ENCODE measurements at regions not wholly inside any gene's neighbourhood (a gene's known extent, or its start where the extent isn't known, plus 50 kb on each side); places are given as distances from the start of the nearest gene placed in this dataset.

DNA sequence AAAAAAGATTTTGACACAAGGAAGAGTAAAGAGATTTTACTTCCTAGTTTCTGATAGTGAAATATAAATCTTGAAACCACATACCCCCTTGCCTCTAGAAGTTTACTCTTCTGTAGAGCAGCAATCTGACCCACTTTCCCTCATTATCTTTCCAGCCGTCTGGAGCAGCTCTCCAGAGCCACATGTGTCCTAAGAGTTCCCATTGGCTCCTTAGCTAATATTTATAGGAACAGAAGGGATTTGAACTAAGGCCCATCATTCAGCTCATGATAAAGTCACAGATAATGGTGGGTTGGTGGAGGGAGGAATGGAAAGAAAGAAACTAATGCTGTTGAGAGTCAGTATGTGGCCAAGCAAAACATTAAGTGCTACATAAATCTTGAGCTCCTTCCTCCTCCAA lies 121.8 kb downstream of the INHBA start:
- H3K4me3 ChIP-seq = no peak overlapping the region
- no peaks in the 10 kb centered on the region for H3K4me1 ChIP-seq
- DNase-seq = no peak
- TF ChIP-seq, protein P1, sequence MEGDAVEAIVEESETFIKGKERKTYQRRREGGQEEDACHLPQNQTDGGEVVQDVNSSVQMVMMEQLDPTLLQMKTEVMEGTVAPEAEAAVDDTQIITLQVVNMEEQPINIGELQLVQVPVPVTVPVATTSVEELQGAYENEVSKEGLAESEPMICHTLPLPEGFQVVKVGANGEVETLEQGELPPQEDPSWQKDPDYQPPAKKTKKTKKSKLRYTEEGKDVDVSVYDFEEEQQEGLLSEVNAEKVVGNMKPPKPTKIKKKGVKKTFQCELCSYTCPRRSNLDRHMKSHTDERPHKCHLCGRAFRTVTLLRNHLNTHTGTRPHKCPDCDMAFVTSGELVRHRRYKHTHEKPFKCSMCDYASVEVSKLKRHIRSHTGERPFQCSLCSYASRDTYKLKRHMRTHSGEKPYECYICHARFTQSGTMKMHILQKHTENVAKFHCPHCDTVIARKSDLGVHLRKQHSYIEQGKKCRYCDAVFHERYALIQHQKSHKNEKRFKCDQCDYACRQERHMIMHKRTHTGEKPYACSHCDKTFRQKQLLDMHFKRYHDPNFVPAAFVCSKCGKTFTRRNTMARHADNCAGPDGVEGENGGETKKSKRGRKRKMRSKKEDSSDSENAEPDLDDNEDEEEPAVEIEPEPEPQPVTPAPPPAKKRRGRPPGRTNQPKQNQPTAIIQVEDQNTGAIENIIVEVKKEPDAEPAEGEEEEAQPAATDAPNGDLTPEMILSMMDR (IDR thresholded peaks at IDR 0.05) = no peak
- no peak for TF ChIP-seq POLR2A (IDR thresholded peaks at IDR 0.05)
- H3K27me3 ChIP-seq = no peaks in the 10 kb centered on the region
- H3K27ac ChIP-seq = no peak overlapping the region
- 36 to 67% methylated on average over 1 of the region's 1 CpG for WGBS, 2 donors
- intact Hi-C loops (cut with DNase I) = no loop called here
- no peaks in the 10 kb centered on the region for H3K9me3 ChIP-seq
- H3K36me3 ChIP-seq = no peaks in the 10 kb centered on the region

DNA sequence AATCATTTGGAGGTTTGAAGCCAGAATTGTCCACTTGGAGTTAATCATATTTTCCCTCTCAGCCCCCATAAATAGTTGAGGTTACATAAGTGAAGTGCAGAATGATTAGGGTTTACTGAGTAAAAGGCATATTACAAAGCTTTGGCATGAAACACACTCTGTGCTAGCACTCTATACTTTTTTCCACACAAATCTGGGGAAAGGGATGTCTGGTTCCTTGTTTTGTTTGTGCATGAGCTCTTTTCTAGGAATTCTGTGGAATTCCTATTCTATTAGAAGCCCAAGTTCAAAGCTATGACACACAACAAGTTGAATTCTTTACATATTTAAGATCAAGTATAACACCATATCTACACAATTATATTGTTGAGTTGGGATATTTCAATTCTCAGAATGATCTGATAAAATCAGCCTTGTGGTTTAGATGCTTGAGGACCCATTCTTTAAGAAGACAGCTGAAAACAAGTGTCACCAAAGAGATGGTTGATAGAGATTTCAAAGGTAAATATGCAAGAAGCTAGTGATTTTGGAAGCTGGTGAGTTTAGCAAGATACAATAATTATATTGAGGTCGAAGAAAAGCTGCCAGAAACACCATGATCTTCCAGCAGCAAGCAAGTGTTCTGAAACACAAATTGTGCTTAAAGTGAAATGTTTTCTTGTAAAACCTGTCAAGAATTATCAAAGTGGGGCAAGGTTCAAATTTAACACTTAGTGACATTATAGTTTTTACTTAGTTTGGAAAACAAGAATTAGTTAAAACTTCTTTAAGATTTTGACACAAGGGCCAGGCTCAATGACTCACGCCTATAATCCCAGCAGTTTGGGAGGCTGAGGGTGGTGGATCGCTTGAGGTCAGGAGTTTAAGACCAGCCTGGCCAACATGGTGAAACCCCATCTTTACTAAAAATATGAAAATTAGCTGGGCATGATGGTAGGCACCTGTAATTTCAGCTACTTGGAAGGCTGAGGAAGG lies 122.6 kb downstream of the INHBA start:
- Histone ChIP-seq H3K4me1 (no peaks in the 10 kb centered on the region), H3K36me3 (no peaks in the 10 kb centered on the region), H3K27ac (no peak overlapping the region), H3K27me3 (no peaks in the 10 kb centered on the region), H3K4me3 (no peak overlapping the region), H3K9me3 (no peaks in the 10 kb centered on the region)
- no peak for DNase-seq
- intact Hi-C loops (cut with DNase I) = no loop called here
- TF ChIP-seq POLR2A (IDR thresholded peaks at IDR 0.05) = no peak
- TF ChIP-seq, protein P1 (IDR thresholded peaks at IDR 0.05) = no peak
- WGBS, 2 donors = 64 to 75% methylated on average over 3 of the region's 3 CpGs

DNA sequence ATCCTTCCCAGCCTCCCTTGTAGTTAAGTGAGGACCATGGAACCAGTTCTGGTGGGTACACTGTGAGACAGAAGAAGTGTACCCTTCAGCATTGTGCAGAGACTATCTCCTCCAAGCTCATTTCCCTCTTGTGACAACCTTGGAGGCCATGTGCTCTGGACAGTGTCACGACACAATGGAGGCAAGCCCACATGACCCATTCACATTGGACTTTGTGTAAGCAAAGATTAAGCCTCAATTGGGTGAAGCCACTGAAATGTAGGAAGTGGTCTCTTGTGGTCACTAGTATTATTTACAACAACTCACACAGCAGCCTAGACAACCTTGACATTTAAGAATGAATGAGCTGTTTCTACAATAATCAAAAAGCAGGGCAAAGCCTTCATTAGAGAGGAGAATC lies 124.2 kb downstream of the INHBA start:
- H3K9me3 ChIP-seq = no peaks in the 10 kb centered on the region
- H3K36me3 ChIP-seq = no peaks in the 10 kb centered on the region
- H3K4me1 ChIP-seq = no peaks in the 10 kb centered on the region
- TF ChIP-seq POLR2A (IDR thresholded peaks at IDR 0.05) = no peak
- TF ChIP-seq, protein P1 (IDR thresholded peaks at IDR 0.05) = no peak
- no peak overlapping the region for H3K4me3 ChIP-seq
- 80 to 83% methylated on average over 1 of the region's 1 CpG for WGBS, 2 donors
- no peak for DNase-seq
- intact Hi-C loops (cut with DNase I) = no loop called here
- H3K27me3 ChIP-seq = no peaks in the 10 kb centered on the region
- no peak overlapping the region for H3K27ac ChIP-seq

DNA sequence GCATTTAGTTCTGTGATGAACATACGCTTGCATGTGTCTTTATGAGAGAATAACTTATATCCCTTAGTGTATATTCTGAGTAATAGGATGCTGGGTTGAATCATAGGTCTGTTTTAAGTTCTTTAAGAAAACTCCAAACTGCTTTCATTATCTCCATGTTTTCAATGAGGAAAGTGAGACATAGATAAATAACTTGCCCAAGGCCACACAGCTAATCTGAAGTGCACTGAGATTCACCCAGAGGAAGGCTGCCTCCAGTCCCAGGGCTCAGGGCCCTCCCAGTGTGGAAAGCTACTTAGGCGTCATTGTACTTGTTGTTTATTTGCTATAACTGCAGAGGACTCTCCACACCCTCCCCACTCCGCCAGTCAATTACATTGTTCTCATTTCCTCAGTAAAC lies 126.7 kb downstream of the INHBA start:
- intact Hi-C loops (cut with DNase I) = no loop called here
- Histone ChIP-seq H3K27ac (no peak overlapping the region), H3K4me3 (no peak overlapping the region), H3K27me3 (no peaks in the 10 kb centered on the region), H3K9me3 (no peaks in the 10 kb centered on the region), H3K36me3 (no peaks in the 10 kb centered on the region), H3K4me1 (no peaks in the 10 kb centered on the region)
- TF ChIP-seq, protein P1 (IDR thresholded peaks at IDR 0.05) = no peak
- TF ChIP-seq POLR2A (IDR thresholded peaks at IDR 0.05) = no peak
- DNase-seq = no peak
- WGBS, 2 donors = 87 to 94% methylated on average over 3 of the region's 3 CpGs

DNA sequence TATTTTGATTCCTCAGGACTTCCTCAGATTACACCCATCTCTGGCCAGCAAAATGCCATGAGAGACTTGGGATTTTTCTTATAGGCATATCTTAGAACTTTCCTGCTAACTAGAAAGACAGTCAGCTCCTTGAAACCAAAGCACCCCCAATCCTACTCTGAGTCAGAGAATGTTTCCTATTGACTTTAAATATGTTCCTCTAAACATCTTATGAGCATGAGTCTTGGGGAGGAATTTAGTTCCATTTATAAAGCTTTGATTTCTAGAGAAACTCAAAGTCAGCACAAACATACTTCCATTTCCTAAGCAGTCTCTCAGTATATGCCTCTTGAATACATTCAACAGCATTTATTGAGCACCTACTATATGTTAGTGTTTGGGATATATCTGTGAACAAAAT lies 128.5 kb downstream of the INHBA start:
- H3K9me3 ChIP-seq = no peaks in the 10 kb centered on the region
- DNase-seq = no peak
- no peaks in the 10 kb centered on the region for H3K4me1 ChIP-seq
- no peaks in the 10 kb centered on the region for H3K27me3 ChIP-seq
- TF ChIP-seq POLR2A (IDR thresholded peaks at IDR 0.05) = no peak
- TF ChIP-seq, protein P1 (IDR thresholded peaks at IDR 0.05) = no peak
- no peaks in the 10 kb centered on the region for H3K36me3 ChIP-seq
- intact Hi-C loops (cut with DNase I) = no loop called here
- H3K27ac ChIP-seq = no peak overlapping the region
- no peak overlapping the region for H3K4me3 ChIP-seq
